Raji (cell line): ENCODE measurements at regions not wholly inside any gene's neighbourhood (a gene's known extent, or its start where the extent isn't known, plus 50 kb on each side); places are given as distances from the start of the nearest gene placed in this dataset.

Experiments
- POLR2A ChIP-seq: IDR thresholded peaks from 2 replicates; pipeline ENCODE4 v1.6.1; 2011; ENCODE audit warnings: low read depth, low read length, control low read depth; ENCODE audit not compliant: insufficient read depth

DNA sequence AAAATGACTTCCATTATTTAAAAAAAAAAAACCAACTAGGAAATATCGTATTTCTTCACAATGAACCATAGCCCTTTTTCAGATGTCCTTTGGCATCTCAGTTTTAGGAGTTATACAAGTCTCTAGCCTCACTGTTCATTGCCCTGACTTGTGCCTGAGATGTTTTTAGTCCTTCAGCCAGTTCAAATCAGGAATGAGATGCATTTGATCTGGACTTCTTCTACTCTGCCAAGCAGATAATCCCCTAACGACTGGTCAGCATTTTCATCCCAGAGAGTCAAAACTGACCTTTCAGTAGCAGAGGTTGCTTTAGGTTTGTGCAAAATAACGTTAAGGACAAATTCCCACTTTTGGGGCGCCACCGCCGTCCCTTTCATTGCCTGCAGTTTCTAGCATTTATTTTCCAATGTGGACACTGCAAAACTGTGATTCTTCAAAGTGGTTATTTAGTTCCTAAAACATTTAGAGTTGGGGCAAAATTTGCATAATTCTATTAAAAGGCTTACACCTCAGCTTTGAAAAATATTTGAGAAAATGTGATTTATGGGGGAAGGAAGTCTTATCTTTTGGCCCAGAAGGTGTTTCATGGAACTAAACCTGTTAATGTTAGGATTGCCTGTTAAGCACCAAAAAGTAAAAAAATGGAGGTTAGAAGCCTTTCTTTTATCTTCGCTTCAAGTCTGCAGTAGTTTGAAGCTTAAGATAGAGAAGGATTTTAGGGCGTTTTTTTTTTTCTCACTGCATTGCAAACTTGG is 152.0 kb upstream of the SGK1 start:
- TF ChIP-seq POLR2A: no peak

DNA sequence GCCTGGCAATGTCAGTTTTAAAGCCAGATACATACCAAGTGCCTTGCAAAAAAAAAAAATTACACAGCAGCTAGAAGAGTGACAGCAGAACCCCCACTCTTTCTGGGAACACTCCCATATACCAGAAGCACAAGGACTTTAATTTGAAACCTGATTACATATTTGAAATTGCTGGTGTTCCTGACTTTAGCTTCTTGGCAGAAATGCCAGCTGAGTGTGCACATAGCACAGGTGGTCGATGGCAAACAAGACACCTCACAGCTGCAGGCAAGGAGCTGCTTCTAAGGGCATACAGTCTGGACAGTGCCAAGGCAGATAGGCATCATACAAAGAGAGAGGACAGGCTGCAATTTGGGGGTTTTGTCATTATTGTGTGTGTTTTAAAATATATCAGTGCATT is 150.7 kb upstream of the SGK1 start:
- TF ChIP-seq POLR2A: no peak

DNA sequence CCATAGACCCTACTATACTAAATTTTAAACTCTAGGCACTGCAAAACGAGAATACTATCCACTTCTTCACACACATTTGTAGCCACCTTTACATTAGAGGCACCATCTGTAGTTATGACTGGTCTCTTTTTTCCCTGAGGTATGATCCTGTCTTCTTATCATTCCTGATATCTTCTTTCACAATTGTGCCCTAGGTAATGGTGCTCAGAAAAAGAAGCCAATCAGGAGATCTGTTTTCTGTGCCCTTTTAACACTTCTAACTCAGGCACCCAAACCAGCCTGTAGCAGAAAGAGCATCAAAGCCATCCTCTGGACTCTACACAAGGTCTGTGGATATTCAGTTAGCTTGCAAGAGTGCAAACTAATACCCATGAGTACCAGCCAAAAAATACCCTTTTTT is 149.7 kb upstream of the SGK1 start:
- no peak for TF ChIP-seq POLR2A

DNA sequence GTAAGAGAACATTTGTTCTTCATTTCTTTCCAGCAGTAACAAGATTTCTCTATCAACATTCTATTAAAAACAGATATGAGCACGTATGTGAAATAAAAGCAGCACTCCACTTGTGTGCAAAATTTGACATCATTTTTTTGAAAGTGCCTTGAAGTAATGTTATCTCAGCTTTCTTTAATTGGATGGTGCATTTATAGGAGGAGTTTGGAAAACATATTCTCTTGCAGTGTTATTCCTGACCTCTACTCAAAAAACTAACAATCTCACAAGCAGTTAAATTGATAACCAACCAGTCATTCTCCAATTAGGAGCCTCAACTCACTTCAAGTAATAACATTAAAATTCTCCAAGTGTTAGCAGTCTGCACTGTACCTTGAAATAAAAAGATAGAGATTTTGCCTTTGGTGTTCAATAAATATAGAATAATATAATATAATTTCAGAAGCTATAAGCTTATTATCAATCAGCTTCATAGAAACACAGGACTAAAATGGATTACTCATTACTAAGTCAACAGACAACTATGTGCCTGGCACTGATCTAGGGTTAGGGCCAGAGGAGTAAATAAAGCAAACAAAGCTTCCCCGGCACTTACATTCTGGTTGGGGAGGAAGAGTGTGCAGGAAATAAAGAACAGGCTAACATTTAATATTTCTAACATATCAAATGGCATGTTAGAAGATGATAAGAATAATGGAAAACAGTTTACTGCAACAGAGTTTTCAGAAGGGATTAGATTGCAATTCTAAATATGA is 149.0 kb upstream of the SGK1 start:
- no peak for TF ChIP-seq POLR2A

DNA sequence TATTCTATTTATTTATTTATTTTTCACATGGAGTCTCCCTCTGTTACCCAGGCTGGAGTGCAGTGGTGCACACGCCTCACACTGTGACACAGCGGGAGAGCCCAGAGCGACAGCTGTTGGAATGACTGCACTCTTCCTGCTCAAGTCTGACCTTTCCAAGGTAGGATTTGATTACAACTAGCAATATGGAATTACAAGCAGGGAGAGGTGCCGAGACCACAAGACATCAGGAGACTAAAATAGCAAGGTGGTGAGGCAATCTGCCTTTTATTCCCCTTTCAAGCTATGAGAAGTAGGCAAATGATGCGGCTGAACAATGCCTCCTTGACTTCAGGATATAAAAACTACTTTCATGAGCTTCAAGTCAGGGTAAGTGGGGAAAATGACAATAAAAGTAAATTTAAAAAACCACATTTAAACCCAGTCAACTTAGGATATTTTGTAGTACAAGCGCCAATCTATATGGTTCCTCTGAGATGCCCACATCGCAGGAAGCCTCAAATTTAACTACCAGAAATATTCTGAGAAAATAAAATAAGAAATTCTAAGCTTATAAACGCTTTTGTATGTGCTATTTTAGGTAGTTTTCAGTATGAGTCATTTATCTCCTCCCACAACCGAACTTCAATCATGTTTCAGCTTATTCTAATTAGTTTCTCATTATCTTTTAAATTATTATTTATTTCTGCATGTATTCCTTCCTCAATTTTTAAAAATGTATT is 146.9 kb upstream of the SGK1 start:
- TF ChIP-seq POLR2A: no peak

DNA sequence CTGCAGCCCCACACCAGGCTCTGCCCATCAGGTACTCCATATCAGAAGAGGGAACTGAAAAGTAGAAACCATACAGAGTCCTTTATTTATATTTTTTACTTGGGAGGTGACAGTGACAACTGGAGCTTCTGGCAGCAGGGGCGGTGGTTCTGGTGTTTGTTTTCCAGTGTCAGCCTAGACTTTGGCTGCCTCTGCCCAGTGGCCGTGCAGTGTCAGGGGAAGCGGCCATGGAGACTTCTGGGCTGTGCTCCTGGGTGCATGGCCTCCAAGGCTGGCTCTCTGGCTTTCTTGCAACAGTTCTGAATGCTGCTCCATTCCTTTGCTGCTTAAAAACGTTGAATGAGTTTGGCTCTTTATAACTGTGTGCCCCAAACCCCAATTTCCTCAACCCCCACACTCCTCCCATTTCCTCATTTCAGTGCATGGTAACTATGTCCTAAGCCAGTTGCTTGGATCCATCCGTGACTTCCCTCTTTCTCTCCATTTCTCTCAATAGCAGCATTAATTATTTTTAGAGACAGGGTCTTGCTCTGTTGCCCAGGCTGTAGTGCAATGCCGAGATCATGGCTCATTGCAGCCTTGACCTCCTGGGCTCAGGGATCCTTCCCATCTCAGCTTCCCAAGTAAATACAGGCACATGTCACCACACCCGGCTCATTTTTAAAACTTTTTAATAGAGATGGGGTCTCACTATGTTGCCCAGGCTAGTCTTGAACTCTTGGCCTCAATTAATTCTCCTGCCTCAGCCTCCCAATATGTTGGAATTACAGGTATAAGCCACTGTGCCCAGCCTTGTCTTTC is 141.1 kb upstream of the SGK1 start:
- no peak for TF ChIP-seq POLR2A

DNA sequence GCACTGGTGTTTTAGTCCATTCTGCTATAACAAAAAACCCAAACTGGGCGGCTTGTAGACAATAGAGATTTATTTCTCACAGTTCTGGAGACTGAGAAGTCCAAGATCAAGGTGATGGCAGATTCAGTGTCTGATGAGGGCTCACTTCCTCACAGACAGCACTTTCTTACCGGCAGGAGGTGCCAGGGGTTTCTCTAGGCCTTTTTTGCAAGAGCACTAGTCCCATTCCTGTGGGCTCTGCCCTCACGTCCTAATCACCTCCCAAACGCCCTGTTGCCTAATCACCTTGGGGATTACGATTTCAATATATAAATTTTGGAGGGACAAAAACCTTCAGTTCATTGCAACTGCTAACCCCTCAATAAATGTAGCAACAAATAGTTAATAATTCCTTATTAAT is 140.0 kb upstream of the SGK1 start:
- no peak for TF ChIP-seq POLR2A

DNA sequence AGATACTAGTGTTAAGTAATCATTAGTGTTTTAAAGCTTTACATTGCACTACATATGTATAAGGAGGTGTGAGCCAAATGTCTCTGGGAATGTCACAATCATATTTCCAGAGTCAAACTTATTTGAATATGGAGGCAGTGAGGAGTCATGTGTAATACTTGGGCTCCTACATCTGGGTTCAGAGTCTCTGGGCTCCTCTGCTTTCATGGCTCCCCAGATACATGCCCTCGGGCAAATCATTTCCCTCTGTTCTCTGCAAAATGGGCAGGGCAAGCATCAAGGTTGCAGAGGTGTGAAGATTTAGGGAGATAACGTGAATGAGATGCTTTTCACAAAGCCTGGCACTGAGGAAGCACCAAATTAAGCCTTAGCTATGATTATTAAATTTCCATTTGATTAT is 138.3 kb upstream of the SGK1 start:
- no peak for TF ChIP-seq POLR2A

DNA sequence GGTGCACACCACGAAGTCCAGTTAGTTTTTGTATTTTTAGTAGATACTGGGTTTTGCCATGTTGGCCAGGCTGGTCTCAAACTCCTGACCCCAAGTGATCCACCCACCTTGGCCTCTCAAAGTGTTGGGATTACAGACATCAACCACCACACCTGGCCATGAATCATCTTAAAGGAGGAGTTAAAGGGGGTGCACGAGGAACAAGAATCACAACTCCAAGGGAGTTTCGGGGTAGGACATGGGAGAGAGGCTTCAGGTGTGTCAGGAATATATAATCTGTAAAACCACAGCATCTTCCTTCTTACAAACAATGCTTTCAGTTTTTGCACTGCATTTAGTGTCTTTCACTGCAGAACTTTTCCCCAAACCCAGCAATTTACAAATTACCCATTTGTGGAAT is 137.4 kb upstream of the SGK1 start:
- TF ChIP-seq POLR2A: no peak

DNA sequence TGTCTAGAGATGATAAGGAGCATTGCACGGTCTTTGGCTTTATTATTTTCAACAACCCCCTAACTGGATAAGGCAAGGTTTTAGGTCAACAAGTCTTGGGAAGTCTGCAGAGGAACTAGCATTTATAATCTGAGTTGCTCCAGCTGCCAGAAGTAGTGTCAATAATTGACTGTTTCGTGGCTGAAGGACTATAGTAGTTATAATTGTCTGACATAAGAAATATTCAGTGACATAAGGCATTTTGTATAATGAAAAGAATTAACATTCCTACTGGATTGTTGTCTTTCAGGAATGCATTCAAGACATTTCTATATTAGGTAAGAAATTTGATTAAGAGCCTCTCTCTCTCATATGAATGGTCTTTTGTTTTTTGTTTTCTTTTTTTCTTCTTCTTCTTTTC is 136.9 kb upstream of the SGK1 start:
- no peak for TF ChIP-seq POLR2A

DNA sequence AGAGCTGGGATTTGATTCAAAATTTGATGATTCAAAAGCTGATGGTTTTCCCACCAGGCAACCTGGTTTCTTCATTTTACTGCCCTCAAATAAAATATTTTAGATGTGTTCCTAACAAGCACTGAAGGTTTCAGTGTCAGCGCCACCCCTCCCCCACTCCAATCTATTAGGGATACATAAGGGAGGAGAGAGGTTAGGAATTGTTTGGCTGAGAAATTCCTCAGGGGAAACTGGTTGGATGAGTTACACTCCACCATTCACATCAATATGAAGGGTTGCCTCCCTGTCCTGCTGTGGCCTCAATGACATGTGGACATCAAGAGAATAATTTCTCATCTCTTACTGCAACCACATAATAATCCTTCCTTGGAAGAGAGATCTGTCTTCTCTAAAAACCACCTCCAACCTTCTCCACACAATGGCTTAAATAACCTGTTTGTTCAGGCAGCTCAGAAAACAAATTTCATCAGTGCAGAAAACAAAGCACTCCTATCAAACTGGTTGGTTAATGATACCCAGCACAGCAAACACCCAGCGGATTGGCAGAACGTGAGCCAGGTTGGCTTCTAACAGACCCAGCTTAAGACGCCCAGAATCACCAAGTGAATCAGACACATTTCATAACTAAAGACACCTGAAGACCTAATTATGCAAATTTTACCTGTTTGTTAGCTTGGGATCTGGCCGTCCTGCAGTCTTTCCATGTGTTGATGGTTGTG is 136.0 kb upstream of the SGK1 start:
- no peak for TF ChIP-seq POLR2A

DNA sequence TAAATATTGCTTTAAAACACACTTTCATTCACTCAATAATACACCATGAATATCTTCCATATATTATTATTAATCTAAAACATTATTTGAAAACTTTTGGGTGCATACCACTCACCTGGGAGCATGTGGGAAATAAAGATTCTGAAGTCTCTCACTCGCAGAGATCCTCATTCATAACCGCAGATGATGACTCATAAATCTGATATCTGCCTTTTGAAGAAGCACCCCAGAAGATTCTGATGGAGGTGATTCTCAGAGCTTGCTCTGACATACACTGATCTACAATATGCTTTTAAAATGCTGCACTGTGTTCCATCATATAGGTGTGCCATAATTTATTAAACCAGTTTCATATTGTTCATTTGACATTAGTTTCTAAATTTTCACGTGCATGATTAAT is 135.0 kb upstream of the SGK1 start:
- TF ChIP-seq POLR2A: no peak

DNA sequence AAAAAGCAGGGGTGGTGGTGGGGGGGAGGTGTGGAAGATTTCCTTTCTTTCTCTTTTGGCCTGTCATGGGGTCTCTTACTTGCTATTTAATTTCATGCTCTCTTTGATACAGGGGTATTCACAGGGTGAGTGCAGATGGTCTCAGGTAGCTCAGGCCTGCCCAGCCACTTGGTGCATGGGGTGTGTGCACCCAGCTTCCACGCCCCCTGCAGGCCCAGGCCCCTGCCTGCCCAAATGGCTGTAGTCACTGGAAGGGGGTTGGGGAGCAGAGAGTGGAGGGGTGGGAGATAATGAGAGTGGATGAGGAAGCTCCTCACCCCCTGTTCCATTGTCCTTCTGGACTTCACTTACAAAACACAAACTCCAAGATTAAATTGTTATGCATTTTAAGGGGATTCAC is 133.6 kb upstream of the SGK1 start:
- no peak for TF ChIP-seq POLR2A

DNA sequence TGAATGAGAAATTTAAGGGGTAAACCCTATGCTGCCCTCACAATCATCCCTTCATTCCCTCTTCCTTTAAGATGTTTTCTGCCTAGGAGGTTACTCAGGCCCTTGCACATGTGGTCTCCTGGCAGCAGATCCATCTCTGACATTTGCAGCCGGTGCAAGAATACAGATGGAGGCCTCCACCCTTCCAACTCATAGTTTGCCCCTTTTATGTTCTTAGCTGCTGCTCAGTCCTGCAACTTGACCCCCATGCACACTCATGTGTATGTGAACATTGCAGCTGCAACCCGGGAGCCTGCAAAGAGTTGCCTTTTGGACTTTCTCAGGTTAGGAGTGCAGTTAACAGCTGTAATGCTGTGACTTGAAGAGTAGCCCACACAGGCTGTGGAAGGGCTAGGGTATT is 131.9 kb upstream of the SGK1 start:
- no peak for TF ChIP-seq POLR2A

DNA sequence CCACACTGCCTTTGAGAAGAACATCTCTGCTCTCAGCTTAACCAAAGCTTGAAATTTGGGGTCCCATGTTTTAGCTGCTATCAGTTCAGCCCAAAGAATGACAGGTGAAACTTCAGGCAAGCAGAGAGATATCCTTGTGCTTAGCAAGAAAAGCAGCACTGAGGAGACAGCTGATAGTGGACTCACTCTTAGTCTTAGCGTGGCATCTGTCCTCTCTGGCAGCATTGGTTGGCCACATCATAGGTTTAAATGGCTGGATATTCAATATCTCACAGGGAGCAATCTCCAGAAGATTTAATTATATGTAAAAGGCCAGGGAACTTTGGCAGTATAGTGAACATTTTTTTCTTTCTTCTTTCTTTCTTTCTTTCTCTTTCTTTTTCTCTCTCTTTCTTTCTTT is 131.1 kb upstream of the SGK1 start:
- TF ChIP-seq POLR2A: no peak
